ENCODE measurements at regions not wholly inside any gene's neighbourhood (a gene's known extent, or its start where the extent isn't known, plus 50 kb on each side); places are given as distances from the start of the nearest gene placed in this dataset.
A peak's percentile ranks its signal among the peaks of the same experiment; 100 is the strongest.

GRCh38 chr3:14252321-14253021, 73.9 kb downstream of the LSM3 start:
- ATAC-seq (no peak), DNase-seq (no peak)
- no peaks in the 10 kb centered on the region for H3K9me3 ChIP-seq
- TF ChIP-seq CTCF (IDR thresholded peaks at IDR 0.05) = no peak
- H3K4me3 ChIP-seq = no peak overlapping the region
- H3K27me3 ChIP-seq = no peaks in the 10 kb centered on the region
- H3K36me3 ChIP-seq = no peaks in the 10 kb centered on the region
- no peaks in the 10 kb centered on the region for H3K4me1 ChIP-seq
- intact Hi-C loops (cut with DNase I) = no loop called here
- no peak overlapping the region for H3K27ac ChIP-seq

GRCh38 chr3:14253022-14253706, 74.5 kb downstream of the LSM3 start:
- H3K4me3 ChIP-seq = no peak overlapping the region
- TF ChIP-seq CTCF (IDR thresholded peaks at IDR 0.05) = no peak
- H3K27ac ChIP-seq = no peak overlapping the region
- no peaks in the 10 kb centered on the region for H3K27me3 ChIP-seq
- no peaks in the 10 kb centered on the region for H3K4me1 ChIP-seq
- intact Hi-C loops (cut with DNase I) = no loop called here
- H3K36me3 ChIP-seq = no peaks in the 10 kb centered on the region
- peak; percentile 32 for ATAC-seq
- no peak for DNase-seq
- no peaks in the 10 kb centered on the region for H3K9me3 ChIP-seq

- no peak for TF ChIP-seq CTCF (IDR thresholded peaks at IDR 0.05)
- no peaks in the 10 kb centered on the region for H3K9me3 ChIP-seq
Measured at GRCh38 chr3:14253707-14254382, 75.2 kb downstream of the LSM3 start.

GRCh38 chr3:14254812-14255702, 76.4 kb downstream of the LSM3 start:
- TF ChIP-seq CTCF (IDR thresholded peaks at IDR 0.05) = no peak
- intact Hi-C loops (cut with DNase I) = no loop called here

More at GRCh38 chr3:14253707-14254382, 75.2 kb downstream of the LSM3 start:
- DNase-seq (no peak), ATAC-seq (no peak)
- intact Hi-C loops (cut with DNase I) = no loop called here
- no peak overlapping the region for H3K27ac ChIP-seq
- H3K27me3 ChIP-seq = no peaks in the 10 kb centered on the region
- H3K4me1 ChIP-seq = no peaks in the 10 kb centered on the region
- no peaks in the 10 kb centered on the region for H3K36me3 ChIP-seq
- H3K4me3 ChIP-seq = no peak overlapping the region

GRCh38 chr3:14256046-14256445, 77.4 kb downstream of the LSM3 start:
- Histone ChIP-seq H3K36me3 (no peaks in the 10 kb centered on the region), H3K4me1 (no peaks in the 10 kb centered on the region), H3K27me3 (no peaks in the 10 kb centered on the region), H3K9me3 (no peaks in the 10 kb centered on the region), H3K27ac (no peak overlapping the region), H3K4me3 (no peak overlapping the region)
- no peak for ATAC-seq
- no peak for DNase-seq
- TF ChIP-seq CTCF (IDR thresholded peaks at IDR 0.05) = no peak
- intact Hi-C loops (cut with DNase I) = no loop called here

More at GRCh38 chr3:14254812-14255702, 76.4 kb downstream of the LSM3 start:
- no peak for DNase-seq
- ATAC-seq = no peak
- Histone ChIP-seq H3K4me1 (no peaks in the 10 kb centered on the region), H3K9me3 (no peaks in the 10 kb centered on the region), H3K4me3 (no peak overlapping the region), H3K27ac (no peak overlapping the region), H3K27me3 (no peaks in the 10 kb centered on the region), H3K36me3 (no peaks in the 10 kb centered on the region)

Measured in upper lobe of right lung (tissue), 1 donor.